ENCODE measurements at regions not wholly inside any gene's neighbourhood (a gene's known extent, or its start where the extent isn't known, plus 50 kb on each side); places are given as distances from the start of the nearest gene placed in this dataset.

GRCh38 chr16:59214455-59214854 lies 480.3 kb upstream of the GOT2 start:
- TF ChIP-seq EZH2 (IDR thresholded peaks at IDR 0.05; ENCODE audit: insufficient read depth, poor library complexity, severe bottlenecking) = no peak
- no peak for TF ChIP-seq EZH2phosphoT487 (IDR thresholded peaks at IDR 0.05; ENCODE audit: insufficient read depth, low read depth)
